HFFc6 (cell line): ENCODE measurements at regions not wholly inside any gene's neighbourhood (a gene's known extent, or its start where the extent isn't known, plus 50 kb on each side); places are given as distances from the start of the nearest gene placed in this dataset.

Experiments used
- DNase-seq: peaks from one replicate; pipeline ENCODE4 v3.0.0-alpha.2; 2018
- H3K27ac Mint-ChIP-seq: 2 replicates; pipeline ENCODE4 v1.8.0; 2020; ENCODE audit warnings: mild to moderate bottlenecking, mixed read lengths
- H3K27me3 Mint-ChIP-seq: 2 replicates; pipeline ENCODE4 v1.8.0; 2021; ENCODE audit warnings: mild to moderate bottlenecking, moderate library complexity, mixed read lengths; ENCODE audit not compliant: insufficient read depth
- H3K36me3 Mint-ChIP-seq: 2 replicates; pipeline ENCODE4 v1.8.0; 2021; ENCODE audit warnings: low read depth, mixed read lengths
- H3K4me1 Mint-ChIP-seq: 2 replicates; pipeline ENCODE4 v1.8.0; 2020; ENCODE audit warnings: low read depth, mixed read lengths
- H3K4me3 Mint-ChIP-seq: 2 replicates; pipeline ENCODE4 v1.8.0; 2020; ENCODE audit warnings: mild to moderate bottlenecking, moderate library complexity, mixed read lengths
- H3K9me3 Mint-ChIP-seq: 2 replicates; pipeline ENCODE4 v1.8.0; 2020; ENCODE audit warnings: mild to moderate bottlenecking, mixed read lengths
- TF ChIP-seq, protein P1 (sequence below): fragments of 200-600 bp; sonication (generic); IDR thresholded peaks from 2 replicates; pipeline ENCODE4 v1.5.0; 2021; ENCODE audit warnings: antibody characterized with exemption, mild to moderate bottlenecking

DNA sequence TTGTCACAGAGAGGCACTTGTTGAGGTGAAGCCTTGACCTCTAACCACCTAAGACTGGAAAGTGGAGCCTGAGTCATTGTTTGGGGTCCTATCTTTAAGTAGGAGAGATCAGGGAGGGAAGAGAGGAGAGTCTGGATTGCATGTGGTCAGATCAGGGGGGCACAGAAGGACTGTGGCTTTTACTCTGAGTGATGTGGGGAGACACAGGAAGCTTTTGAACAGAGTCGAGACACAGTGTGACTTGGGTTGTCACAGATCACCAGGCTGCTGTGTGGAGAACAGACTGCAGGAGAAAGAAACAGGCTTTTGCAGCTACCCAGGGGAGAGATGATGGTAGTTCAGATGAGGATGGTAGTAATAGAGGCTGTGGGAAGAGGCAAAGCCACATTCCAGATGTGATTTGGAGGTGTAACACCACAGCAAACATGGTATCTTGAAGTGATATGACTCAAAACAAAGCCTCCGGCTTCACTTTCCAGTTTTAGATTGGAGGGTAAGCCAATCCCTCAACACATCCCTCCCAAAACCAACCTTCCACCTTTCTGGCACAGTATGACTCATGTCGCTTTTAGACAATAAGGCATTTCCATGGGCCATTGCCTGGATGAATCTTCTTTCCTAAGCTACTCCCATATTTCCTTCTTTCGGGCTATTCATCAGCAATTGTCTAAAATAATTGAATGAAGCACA, 125.8 kb upstream of the SLC44A3 start:
- H3K27ac Mint-ChIP-seq = peak overlapping the region; percentile 4; the same call in 1 of the 2 replicates
- no peak overlapping the region for H3K4me3 Mint-ChIP-seq
- H3K36me3 Mint-ChIP-seq = peaks cover 33% of the 10 kb centered on the region; the same call in 1 of the 2 replicates
- TF ChIP-seq, protein P1, sequence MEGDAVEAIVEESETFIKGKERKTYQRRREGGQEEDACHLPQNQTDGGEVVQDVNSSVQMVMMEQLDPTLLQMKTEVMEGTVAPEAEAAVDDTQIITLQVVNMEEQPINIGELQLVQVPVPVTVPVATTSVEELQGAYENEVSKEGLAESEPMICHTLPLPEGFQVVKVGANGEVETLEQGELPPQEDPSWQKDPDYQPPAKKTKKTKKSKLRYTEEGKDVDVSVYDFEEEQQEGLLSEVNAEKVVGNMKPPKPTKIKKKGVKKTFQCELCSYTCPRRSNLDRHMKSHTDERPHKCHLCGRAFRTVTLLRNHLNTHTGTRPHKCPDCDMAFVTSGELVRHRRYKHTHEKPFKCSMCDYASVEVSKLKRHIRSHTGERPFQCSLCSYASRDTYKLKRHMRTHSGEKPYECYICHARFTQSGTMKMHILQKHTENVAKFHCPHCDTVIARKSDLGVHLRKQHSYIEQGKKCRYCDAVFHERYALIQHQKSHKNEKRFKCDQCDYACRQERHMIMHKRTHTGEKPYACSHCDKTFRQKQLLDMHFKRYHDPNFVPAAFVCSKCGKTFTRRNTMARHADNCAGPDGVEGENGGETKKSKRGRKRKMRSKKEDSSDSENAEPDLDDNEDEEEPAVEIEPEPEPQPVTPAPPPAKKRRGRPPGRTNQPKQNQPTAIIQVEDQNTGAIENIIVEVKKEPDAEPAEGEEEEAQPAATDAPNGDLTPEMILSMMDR = no peak
- peaks cover 82% of the 10 kb centered on the region for H3K4me1 Mint-ChIP-seq
- H3K27me3 Mint-ChIP-seq = no peaks in the 10 kb centered on the region
- no peak for DNase-seq
- H3K9me3 Mint-ChIP-seq = peaks cover 3% of the 10 kb centered on the region

DNA sequence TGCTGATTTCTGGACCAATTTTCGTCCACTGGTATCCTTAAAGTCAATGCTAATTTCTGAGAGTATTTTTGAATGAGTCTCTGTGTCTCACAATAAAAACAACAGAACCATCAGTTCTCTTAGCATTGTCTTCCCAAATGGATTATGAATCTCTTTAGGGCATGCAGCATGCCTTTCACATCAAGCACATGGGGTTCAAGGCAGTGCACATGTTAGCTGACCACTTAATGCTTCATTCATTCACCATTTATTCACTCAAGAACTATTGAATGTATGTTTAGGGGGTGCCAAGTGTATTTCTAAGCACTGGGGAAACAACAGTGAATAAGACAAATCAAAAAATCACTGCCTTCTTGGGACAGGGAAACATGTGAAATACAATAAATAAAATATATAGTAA, 126.7 kb upstream of the SLC44A3 start:
- TF ChIP-seq, protein P1 = no peak
- H3K4me1 Mint-ChIP-seq = peaks cover 82% of the 10 kb centered on the region
- no peak for DNase-seq
- H3K27me3 Mint-ChIP-seq = no peaks in the 10 kb centered on the region
- peaks cover 33% of the 10 kb centered on the region; the same call in 1 of the 2 replicates for H3K36me3 Mint-ChIP-seq
- peak overlapping the region; percentile 4; the same call in 1 of the 2 replicates for H3K27ac Mint-ChIP-seq
- no peak overlapping the region for H3K4me3 Mint-ChIP-seq
- H3K9me3 Mint-ChIP-seq = peaks cover 3% of the 10 kb centered on the region

DNA sequence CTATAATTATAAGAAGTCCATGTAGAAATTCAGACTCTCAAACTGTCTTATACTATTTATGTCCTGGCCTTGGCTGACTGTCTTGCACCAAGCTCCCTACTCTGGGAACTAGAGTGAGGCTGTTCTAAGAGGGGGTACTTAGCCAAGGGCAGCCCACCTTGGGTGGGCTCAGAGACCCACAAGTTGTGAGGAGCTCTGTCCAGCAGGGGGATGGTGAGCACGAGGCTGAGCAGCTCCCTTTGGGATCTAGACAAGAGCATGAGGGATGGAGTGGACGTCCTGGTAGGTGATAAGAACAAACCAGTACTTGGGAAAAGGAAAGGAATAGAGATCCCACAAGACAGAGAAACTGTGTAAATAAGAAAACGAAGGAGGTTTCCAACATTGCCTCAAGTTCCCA, 127.1 kb upstream of the SLC44A3 start:
- Mint-ChIP-seq H3K27me3 (no peaks in the 10 kb centered on the region), H3K36me3 (peaks cover 33% of the 10 kb centered on the region; the same call in 1 of the 2 replicates), H3K4me1 (peaks cover 81% of the 10 kb centered on the region), H3K27ac (no peak overlapping the region), H3K9me3 (peaks cover 3% of the 10 kb centered on the region), H3K4me3 (no peak overlapping the region)
- no peak for DNase-seq
- TF ChIP-seq, protein P1 = peak; percentile 33

DNA sequence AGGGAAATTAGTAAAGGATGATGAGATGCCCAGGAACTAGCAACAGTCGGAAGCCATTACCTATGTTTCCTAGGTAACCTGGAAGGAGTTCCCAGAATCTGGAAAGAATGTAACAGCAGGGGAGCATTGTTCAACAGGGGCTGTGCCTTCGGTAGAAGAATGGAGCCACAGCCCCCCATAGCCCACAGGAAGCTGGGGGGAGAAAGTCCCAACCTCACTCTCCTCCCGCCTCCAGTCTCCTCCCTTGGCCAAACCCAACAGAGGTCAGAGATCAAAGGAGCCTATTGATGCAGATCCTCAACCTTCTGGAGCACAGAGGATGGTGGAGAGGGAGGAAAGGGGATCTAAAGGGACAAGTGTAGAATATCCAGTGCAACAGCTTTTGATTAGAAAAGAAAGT, 131.5 kb upstream of the SLC44A3 start:
- Mint-ChIP-seq H3K9me3 (peaks cover 3% of the 10 kb centered on the region), H3K4me1 (peaks cover 53% of the 10 kb centered on the region), H3K4me3 (no peak overlapping the region), H3K27ac (peak overlapping the region; percentile 89), H3K27me3 (no peaks in the 10 kb centered on the region; the same call in 1 of the 2 replicates), H3K36me3 (peaks cover 9% of the 10 kb centered on the region; the same call in 1 of the 2 replicates)
- no peak for DNase-seq
- TF ChIP-seq, protein P1 = no peak

DNA sequence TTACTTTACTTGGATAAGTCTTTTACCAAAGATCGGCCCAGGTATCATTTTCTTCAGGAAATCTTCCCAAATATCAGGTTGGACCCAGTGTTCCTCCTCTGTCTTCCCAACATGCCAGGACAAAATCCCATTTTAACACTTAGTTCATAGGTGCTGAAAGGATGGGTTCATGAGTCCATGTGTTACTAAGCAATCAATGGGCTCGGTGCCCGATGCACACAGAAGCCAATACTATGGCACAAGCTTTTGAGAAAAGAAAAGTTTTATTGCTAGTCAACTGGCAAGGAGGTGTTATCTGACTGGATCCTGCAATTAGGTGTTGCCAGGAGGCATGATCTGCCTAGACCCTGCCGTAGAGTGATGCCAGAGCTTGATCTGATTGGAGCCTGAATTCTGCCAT, 133.3 kb upstream of the SLC44A3 start:
- H3K9me3 Mint-ChIP-seq = peaks cover 3% of the 10 kb centered on the region; the same call in 1 of the 2 replicates
- 0 out of 2 replicates have a peak, but pooled peaks cover 6% of the 10 kb centered on the region for H3K36me3 Mint-ChIP-seq
- no peak overlapping the region for H3K27ac Mint-ChIP-seq
- H3K27me3 Mint-ChIP-seq = no peaks in the 10 kb centered on the region; the same call in none of the 2 replicates
- no peak for DNase-seq
- no peak overlapping the region for H3K4me3 Mint-ChIP-seq
- TF ChIP-seq, protein P1 = no peak
- peaks cover 64% of the 10 kb centered on the region for H3K4me1 Mint-ChIP-seq
